ENCODE measurements at regions not wholly inside any gene's neighbourhood (a gene's known extent, or its start where the extent isn't known, plus 50 kb on each side); places are given as distances from the start of the nearest gene placed in this dataset.

GRCh38 chr9:36486933-36487481, 85.7 kb upstream of the MELK start:
- TF ChIP-seq CTCF (IDR thresholded peaks at IDR 0.05) (no peak), POLR2A (IDR thresholded peaks at IDR 0.05) (no peak)
